Panc1 (cell line): ENCODE measurements at regions not wholly inside any gene's neighbourhood (a gene's known extent, or its start where the extent isn't known, plus 50 kb on each side); places are given as distances from the start of the nearest gene placed in this dataset.

Experiments used
- ATAC-seq: fragments of 200-7000 bp; cut with Tn5 transposase; 2 replicates; pipeline ENCODE4 v1.9.1; 2020; ENCODE audit warnings: mild to moderate bottlenecking, moderate library complexity
- BruUV-seq: library from RNA; stranded (reverse); fragments of 400-500 nt; replicated peaks from 2 replicates; lab custom pipeline; 2021; lab: Mats Ljungman, UMichigan
- CTCF ChIA-PET: fragments of 300-600 bp; sonication (Branson Sonifier 250); formaldehyde crosslinking; loops from one replicate; lab custom pipeline; 2022; ENCODE audit warnings: antibody characterized with exemption; lab: Charles Lee
- POLR2A ChIA-PET: fragments of 300-600 bp; sonication (Branson Sonifier 250); formaldehyde crosslinking; loops from one replicate; lab custom pipeline; 2022; ENCODE audit warnings: antibody characterized with exemption; lab: Charles Lee
- DNase-seq: peaks from one replicate; pipeline ENCODE4 v3.0.0-alpha.2; 2010; ENCODE audit warnings: low read depth, low spot score
- H3K27ac ChIP-seq: 2 replicates; pipeline ENCODE4 v1.5.1; 2011; ENCODE audit warnings: mild to moderate bottlenecking, low read length, inconsistent platforms
- H3K27me3 ChIP-seq: fragments of 200-500 bp; sonication (Bioruptor generic); 2 replicates; pipeline ENCODE4 v1.6.0; 2014; ENCODE audit warnings: low read length, inconsistent platforms; ENCODE audit not compliant: control insufficient read depth, insufficient read depth
- H3K36me3 ChIP-seq: fragments of 200-500 bp; sonication (Bioruptor generic); 2 replicates; pipeline ENCODE4 v1.5.1; 2014; ENCODE audit warnings: inconsistent platforms, mild to moderate bottlenecking, low read length, moderate library complexity; ENCODE audit not compliant: control insufficient read depth, insufficient read depth
- H3K4me1 ChIP-seq: 2 replicates; pipeline ENCODE4 v1.5.1; 2011; ENCODE audit warnings: inconsistent platforms, mild to moderate bottlenecking, low read length, moderate library complexity; ENCODE audit not compliant: control insufficient read depth, insufficient read depth
- H3K4me3 ChIP-seq, 2 experiments: 2 replicates each; pipeline ENCODE4 v1.5.1; 2011 to 2012; ENCODE audit warnings: low read depth in 2 of 2, low read length in 2 of 2, mild to moderate bottlenecking in 2 of 2, inconsistent platforms in 1 of 2, moderate library complexity in 1 of 2
- H3K9me3 ChIP-seq: fragments of 200-500 bp; sonication (Bioruptor generic); 2 replicates; pipeline ENCODE4 v1.5.1; 2014; ENCODE audit warnings: low read depth, mild to moderate bottlenecking, inconsistent platforms, low read length, moderate library complexity; ENCODE audit not compliant: control insufficient read depth, insufficient read depth
- POLR2AphosphoS5 ChIP-seq: IDR thresholded peaks from 2 replicates; pipeline ENCODE4 v1.6.1; 2012; ENCODE audit warnings: mild to moderate bottlenecking, low read depth, low read length, moderate library complexity
- SIN3A ChIP-seq: IDR thresholded peaks from 2 replicates; pipeline ENCODE4 v1.6.1; 2012; ENCODE audit warnings: low read depth, mild to moderate bottlenecking, low read length, moderate library complexity, borderline replicate concordance; ENCODE audit not compliant: insufficient read depth
- TCF7L2 ChIP-seq: IDR thresholded peaks from 2 replicates; pipeline ENCODE4 v1.6.1; 2011; ENCODE audit warnings: mild to moderate bottlenecking, low read depth, low read length, inconsistent platforms
- in situ Hi-C: cut with HindIII; loops from 2 replicates; pipeline ENCODE4 v1.10.0; 2016; ENCODE audit warnings: low sequenced_read_pairs, low pct_unique_long_range_greater_than_20kb
- intact Hi-C: fragments of 100-400 bp; cut with micrococcal nuclease; formaldehyde crosslinking; loops from one replicate; pipeline ENCODE4 v1.10.0; 2022; ENCODE audit not compliant: unreplicated experiment
- TF ChIP-seq, protein P1 (sequence below): fragments of 450-650 bp; IDR thresholded peaks from 2 replicates; pipeline ENCODE4 v1.5.1; 2017; ENCODE audit warnings: mild to moderate bottlenecking
- TF ChIP-seq, protein P2 (sequence below), 2 experiments: IDR thresholded peaks; 2 replicates each; pipeline ENCODE4 v1.6.1; 2011 to 2012; ENCODE audit warnings: low read depth in 2 of 2, control low read depth in 1 of 2, low read length in 1 of 2, mild to moderate bottlenecking in 1 of 2, moderate library complexity in 1 of 2; ENCODE audit not compliant: insufficient read depth in 1 of 2

DNA sequence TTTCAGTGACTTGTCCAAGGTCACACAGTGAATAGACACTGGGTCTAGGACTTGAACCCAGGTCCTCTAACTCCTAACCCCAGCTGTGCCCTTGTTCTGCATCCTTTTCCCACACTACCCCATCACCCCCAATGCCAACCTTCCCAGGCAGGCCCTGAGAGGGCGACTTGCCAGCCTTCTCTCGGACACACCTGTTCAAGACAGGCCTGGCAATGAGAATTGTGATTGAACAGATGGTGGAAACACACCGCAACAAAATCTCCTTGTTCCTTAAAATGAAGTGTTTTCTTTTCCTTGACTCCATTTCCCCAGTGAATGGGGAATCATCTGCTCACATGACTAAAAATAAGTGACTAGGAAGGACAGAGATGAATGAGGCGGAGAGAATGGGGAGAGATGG, 189.5 kb upstream of the ASIC2 start:
- H3K36me3 ChIP-seq = no peaks in the 10 kb centered on the region
- POLR2A ChIA-PET = no interaction called here
- CTCF ChIA-PET = no interaction called here

DNA sequence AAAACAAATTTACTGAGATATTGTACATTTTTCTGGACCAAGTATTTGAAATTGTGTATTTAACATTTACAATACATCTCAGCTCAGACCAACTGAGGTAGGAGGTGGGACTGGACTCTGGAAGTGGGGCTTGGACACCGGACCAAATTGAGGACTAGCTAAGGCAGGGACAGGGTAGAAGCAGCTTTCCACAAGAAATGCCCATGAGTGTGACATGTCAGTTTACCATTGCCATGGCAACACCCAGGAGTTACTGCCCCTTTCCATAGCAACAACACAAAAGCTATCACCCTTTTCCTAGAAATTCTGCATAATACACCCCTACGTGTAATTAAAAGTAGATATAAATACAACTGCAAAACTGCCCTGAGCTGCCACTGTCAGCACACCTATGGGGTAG, 191.5 kb upstream of the ASIC2 start:
- BruUV-seq = no TSS peak
- Histone ChIP-seq H3K36me3 (no peaks in the 10 kb centered on the region), H3K27me3 (no peaks in the 10 kb centered on the region; the same call in 1 of the 2 replicates), H3K9me3 (no peaks in the 10 kb centered on the region), H3K4me3 (no peak overlapping the region), H3K27ac (no peak overlapping the region), H3K4me1 (no peaks in the 10 kb centered on the region)
- DNase-seq (no peak), ATAC-seq (no peak)
- TF ChIP-seq SIN3A (no peak), TCF7L2 (no peak), POLR2AphosphoS5 (no peak)
- TF ChIP-seq, protein P1, sequence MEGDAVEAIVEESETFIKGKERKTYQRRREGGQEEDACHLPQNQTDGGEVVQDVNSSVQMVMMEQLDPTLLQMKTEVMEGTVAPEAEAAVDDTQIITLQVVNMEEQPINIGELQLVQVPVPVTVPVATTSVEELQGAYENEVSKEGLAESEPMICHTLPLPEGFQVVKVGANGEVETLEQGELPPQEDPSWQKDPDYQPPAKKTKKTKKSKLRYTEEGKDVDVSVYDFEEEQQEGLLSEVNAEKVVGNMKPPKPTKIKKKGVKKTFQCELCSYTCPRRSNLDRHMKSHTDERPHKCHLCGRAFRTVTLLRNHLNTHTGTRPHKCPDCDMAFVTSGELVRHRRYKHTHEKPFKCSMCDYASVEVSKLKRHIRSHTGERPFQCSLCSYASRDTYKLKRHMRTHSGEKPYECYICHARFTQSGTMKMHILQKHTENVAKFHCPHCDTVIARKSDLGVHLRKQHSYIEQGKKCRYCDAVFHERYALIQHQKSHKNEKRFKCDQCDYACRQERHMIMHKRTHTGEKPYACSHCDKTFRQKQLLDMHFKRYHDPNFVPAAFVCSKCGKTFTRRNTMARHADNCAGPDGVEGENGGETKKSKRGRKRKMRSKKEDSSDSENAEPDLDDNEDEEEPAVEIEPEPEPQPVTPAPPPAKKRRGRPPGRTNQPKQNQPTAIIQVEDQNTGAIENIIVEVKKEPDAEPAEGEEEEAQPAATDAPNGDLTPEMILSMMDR = no peak
- TF ChIP-seq, protein P2, sequence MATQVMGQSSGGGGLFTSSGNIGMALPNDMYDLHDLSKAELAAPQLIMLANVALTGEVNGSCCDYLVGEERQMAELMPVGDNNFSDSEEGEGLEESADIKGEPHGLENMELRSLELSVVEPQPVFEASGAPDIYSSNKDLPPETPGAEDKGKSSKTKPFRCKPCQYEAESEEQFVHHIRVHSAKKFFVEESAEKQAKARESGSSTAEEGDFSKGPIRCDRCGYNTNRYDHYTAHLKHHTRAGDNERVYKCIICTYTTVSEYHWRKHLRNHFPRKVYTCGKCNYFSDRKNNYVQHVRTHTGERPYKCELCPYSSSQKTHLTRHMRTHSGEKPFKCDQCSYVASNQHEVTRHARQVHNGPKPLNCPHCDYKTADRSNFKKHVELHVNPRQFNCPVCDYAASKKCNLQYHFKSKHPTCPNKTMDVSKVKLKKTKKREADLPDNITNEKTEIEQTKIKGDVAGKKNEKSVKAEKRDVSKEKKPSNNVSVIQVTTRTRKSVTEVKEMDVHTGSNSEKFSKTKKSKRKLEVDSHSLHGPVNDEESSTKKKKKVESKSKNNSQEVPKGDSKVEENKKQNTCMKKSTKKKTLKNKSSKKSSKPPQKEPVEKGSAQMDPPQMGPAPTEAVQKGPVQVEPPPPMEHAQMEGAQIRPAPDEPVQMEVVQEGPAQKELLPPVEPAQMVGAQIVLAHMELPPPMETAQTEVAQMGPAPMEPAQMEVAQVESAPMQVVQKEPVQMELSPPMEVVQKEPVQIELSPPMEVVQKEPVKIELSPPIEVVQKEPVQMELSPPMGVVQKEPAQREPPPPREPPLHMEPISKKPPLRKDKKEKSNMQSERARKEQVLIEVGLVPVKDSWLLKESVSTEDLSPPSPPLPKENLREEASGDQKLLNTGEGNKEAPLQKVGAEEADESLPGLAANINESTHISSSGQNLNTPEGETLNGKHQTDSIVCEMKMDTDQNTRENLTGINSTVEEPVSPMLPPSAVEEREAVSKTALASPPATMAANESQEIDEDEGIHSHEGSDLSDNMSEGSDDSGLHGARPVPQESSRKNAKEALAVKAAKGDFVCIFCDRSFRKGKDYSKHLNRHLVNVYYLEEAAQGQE (IDR thresholded peaks at IDR 0.05; ENCODE audit: insufficient read depth in 1 of 2, low read depth in 2 of 2, low read length in 1 of 2) = no peak
- ChIA-PET CTCF (no interaction called here), POLR2A (no interaction called here)
- intact Hi-C loops (no loop called here), in situ Hi-C loops (no loop called here)

More for the DNA sequence above, 189.5 kb upstream of the ASIC2 start:
- BruUV-seq = no TSS peak
- intact Hi-C loops (no loop called here), in situ Hi-C loops (no loop called here)
- H3K27ac ChIP-seq = no peak overlapping the region
- no peaks in the 10 kb centered on the region for H3K4me1 ChIP-seq
- no peak for DNase-seq
- H3K27me3 ChIP-seq = peaks cover 2% of the 10 kb centered on the region; the same call in 1 of the 2 replicates
- H3K9me3 ChIP-seq = no peaks in the 10 kb centered on the region
- TF ChIP-seq, protein P2 (IDR thresholded peaks at IDR 0.05; ENCODE audit: insufficient read depth in 1 of 2, low read depth in 2 of 2, low read length in 1 of 2) = no peak
- TF ChIP-seq SIN3A = no peak
- no peak for TF ChIP-seq TCF7L2
- TF ChIP-seq POLR2AphosphoS5 = no peak
- TF ChIP-seq, protein P1 = no peak
- ATAC-seq = no peak
- H3K4me3 ChIP-seq = no peak overlapping the region
